NT2/D1 (cell line): ENCODE measurements at regions not wholly inside any gene's neighbourhood (a gene's known extent, or its start where the extent isn't known, plus 50 kb on each side); places are given as distances from the start of the nearest gene placed in this dataset.

ENCODE experiments used
- DNase-seq: peaks from one replicate; pipeline ENCODE4 v3.0.0-alpha.2; 2011; ENCODE audit warnings: low read depth, low spot score
- H3K27me3 ChIP-seq: 2 replicates; pipeline ENCODE4 v1.6.0; 2011; ENCODE audit warnings: mild to moderate bottlenecking; ENCODE audit not compliant: insufficient read length, insufficient read depth
- H3K36me3 ChIP-seq: 2 replicates; pipeline ENCODE4 v1.6.1; 2011; ENCODE audit warnings: mild to moderate bottlenecking, low read length, mixed read lengths; ENCODE audit not compliant: insufficient read depth, insufficient read length
- H3K4me1 ChIP-seq: 2 replicates; pipeline ENCODE4 v1.5.1; 2011; ENCODE audit not compliant: insufficient read depth, insufficient read length
- H3K4me3 ChIP-seq: 2 replicates; pipeline ENCODE4 v1.5.1; 2011; ENCODE audit warnings: low read depth; ENCODE audit not compliant: insufficient read length
- H3K9ac ChIP-seq: 2 replicates; pipeline ENCODE4 v1.6.0; 2011; ENCODE audit warnings: low read depth; ENCODE audit not compliant: insufficient read length
- H3K9me3 ChIP-seq: 2 replicates; pipeline ENCODE4 v1.5.1; 2011; ENCODE audit warnings: mild to moderate bottlenecking, low read length; ENCODE audit not compliant: insufficient read depth
- SUZ12 ChIP-seq: IDR thresholded peaks from 2 replicates; pipeline ENCODE4 v1.6.1; 2011; ENCODE audit not compliant: insufficient read length, insufficient read depth; ENCODE audit errors: extremely low read depth
- YY1 ChIP-seq: IDR thresholded peaks from 2 replicates; pipeline ENCODE4 v1.6.1; 2011; ENCODE audit not compliant: insufficient read length, insufficient read depth
- ZNF274 ChIP-seq: IDR thresholded peaks from 2 replicates; pipeline ENCODE4 v1.6.1; 2011; ENCODE audit warnings: mild to moderate bottlenecking, low read depth, low read length

GRCh38 chr7:115153769-115154477 lies 232.0 kb downstream of the MDFIC start:
- TF ChIP-seq ZNF274 = no peak
- TF ChIP-seq SUZ12 = no peak
- TF ChIP-seq YY1 = no peak
- Histone ChIP-seq H3K9me3 (no peaks in the 10 kb centered on the region), H3K4me3 (no peak overlapping the region), H3K9ac (no peak overlapping the region), H3K36me3 (no peaks in the 10 kb centered on the region), H3K27me3 (no peaks in the 10 kb centered on the region), H3K4me1 (no peaks in the 10 kb centered on the region)
- no peak for DNase-seq

- no peak overlapping the region for H3K4me3 ChIP-seq
- H3K27me3 ChIP-seq = no peaks in the 10 kb centered on the region
- no peak for TF ChIP-seq ZNF274
- no peak for TF ChIP-seq SUZ12
- no peak for TF ChIP-seq YY1
- H3K36me3 ChIP-seq = no peaks in the 10 kb centered on the region
- H3K9ac ChIP-seq = no peak overlapping the region
- H3K9me3 ChIP-seq = no peaks in the 10 kb centered on the region
- no peaks in the 10 kb centered on the region for H3K4me1 ChIP-seq
- no peak for DNase-seq
These were observed 231.3 kb downstream of the MDFIC start for GRCh38 chr7:115153176-115153575.

- no peaks in the 10 kb centered on the region for H3K9me3 ChIP-seq
- TF ChIP-seq SUZ12 (no peak), ZNF274 (no peak), YY1 (no peak)
- H3K4me3 ChIP-seq = no peak overlapping the region
- no peaks in the 10 kb centered on the region for H3K4me1 ChIP-seq
- no peaks in the 10 kb centered on the region for H3K36me3 ChIP-seq
- H3K27me3 ChIP-seq = no peaks in the 10 kb centered on the region
- DNase-seq = no peak
- H3K9ac ChIP-seq = no peak overlapping the region
These were observed 224.3 kb downstream of the MDFIC start for GRCh38 chr7:115146148-115146547.

- Histone ChIP-seq H3K36me3 (no peaks in the 10 kb centered on the region), H3K27me3 (no peaks in the 10 kb centered on the region), H3K9ac (no peak overlapping the region), H3K4me1 (no peaks in the 10 kb centered on the region), H3K4me3 (no peak overlapping the region), H3K9me3 (no peaks in the 10 kb centered on the region)
- DNase-seq = no peak
- TF ChIP-seq YY1 (no peak), ZNF274 (no peak), SUZ12 (no peak)
These were observed 223.6 kb downstream of the MDFIC start for GRCh38 chr7:115145512-115145911.

GRCh38 chr7:115137816-115138215 lies 215.9 kb downstream of the MDFIC start:
- no peak overlapping the region for H3K9ac ChIP-seq
- no peaks in the 10 kb centered on the region for H3K27me3 ChIP-seq
- no peaks in the 10 kb centered on the region for H3K4me1 ChIP-seq
- H3K4me3 ChIP-seq = no peak overlapping the region
- H3K36me3 ChIP-seq = no peaks in the 10 kb centered on the region
- no peaks in the 10 kb centered on the region for H3K9me3 ChIP-seq
- no peak for TF ChIP-seq ZNF274
- no peak for TF ChIP-seq YY1
- no peak for TF ChIP-seq SUZ12
- DNase-seq = no peak

- Histone ChIP-seq H3K4me3 (no peak overlapping the region), H3K9ac (no peak overlapping the region), H3K36me3 (no peaks in the 10 kb centered on the region), H3K4me1 (no peaks in the 10 kb centered on the region), H3K9me3 (no peaks in the 10 kb centered on the region), H3K27me3 (no peaks in the 10 kb centered on the region)
- no peak for DNase-seq
- TF ChIP-seq ZNF274 (no peak), YY1 (no peak), SUZ12 (no peak)
These were observed 215.0 kb downstream of the MDFIC start for GRCh38 chr7:115136796-115137443.

GRCh38 chr7:115135769-115136410 lies 214.0 kb downstream of the MDFIC start:
- no peak for TF ChIP-seq SUZ12
- no peak for TF ChIP-seq YY1
- no peak for TF ChIP-seq ZNF274
- Histone ChIP-seq H3K9ac (no peak overlapping the region), H3K36me3 (no peaks in the 10 kb centered on the region), H3K27me3 (no peaks in the 10 kb centered on the region), H3K9me3 (no peaks in the 10 kb centered on the region), H3K4me3 (no peak overlapping the region), H3K4me1 (no peaks in the 10 kb centered on the region)
- DNase-seq = peak; percentile 6
